ENCODE measurements at regions not wholly inside any gene's neighbourhood (a gene's known extent, or its start where the extent isn't known, plus 50 kb on each side); places are given as distances from the start of the nearest gene placed in this dataset.

- Histone ChIP-seq H3K27ac (no peak overlapping the region), H3K4me3 (no peak overlapping the region)
Observed at GRCh38 chr18:22539051-22539765, 121.5 kb upstream of the CTAGE1 start.

- no peak overlapping the region for H3K4me3 ChIP-seq
- no peak overlapping the region for H3K27ac ChIP-seq
Observed at GRCh38 chr18:22541232-22541631, 123.5 kb upstream of the CTAGE1 start.

GRCh38 chr18:22542406-22542835 is 124.7 kb upstream of the CTAGE1 start:
- Histone ChIP-seq H3K27ac (no peak overlapping the region), H3K4me3 (no peak overlapping the region)

- no peak overlapping the region for H3K4me3 ChIP-seq
- no peak overlapping the region for H3K27ac ChIP-seq
Observed at GRCh38 chr18:22543769-22544168, 126.1 kb upstream of the CTAGE1 start.

- Histone ChIP-seq H3K4me3 (no peak overlapping the region), H3K27ac (no peak overlapping the region)
Observed at GRCh38 chr18:22544626-22545025, 126.9 kb upstream of the CTAGE1 start.

GRCh38 chr18:22545066-22545760 is 127.5 kb upstream of the CTAGE1 start:
- Histone ChIP-seq H3K4me3 (no peak overlapping the region), H3K27ac (no peak overlapping the region)

- Histone ChIP-seq H3K4me3 (no peak overlapping the region), H3K27ac (no peak overlapping the region)
Observed at GRCh38 chr18:22546905-22547570, 129.3 kb upstream of the CTAGE1 start.

GRCh38 chr18:22547807-22548561 is 130.3 kb upstream of the CTAGE1 start:
- no peak overlapping the region for H3K27ac ChIP-seq
- H3K4me3 ChIP-seq = no peak overlapping the region

- no peak overlapping the region for H3K4me3 ChIP-seq
- H3K27ac ChIP-seq = no peak overlapping the region
Observed at GRCh38 chr18:22549260-22549937, 131.7 kb upstream of the CTAGE1 start.

- Histone ChIP-seq H3K27ac (no peak overlapping the region), H3K4me3 (no peak overlapping the region)
Observed at GRCh38 chr18:22550366-22550765, 132.7 kb upstream of the CTAGE1 start.

- no peak overlapping the region for H3K27ac ChIP-seq
- H3K4me3 ChIP-seq = no peak overlapping the region
Observed at GRCh38 chr18:22550861-22551260, 133.1 kb upstream of the CTAGE1 start.

GRCh38 chr18:22551536-22552151 is 133.9 kb upstream of the CTAGE1 start:
- H3K27ac ChIP-seq = no peak overlapping the region
- H3K4me3 ChIP-seq = no peak overlapping the region

GRCh38 chr18:22552254-22552653 is 134.5 kb upstream of the CTAGE1 start:
- Histone ChIP-seq H3K4me3 (no peak overlapping the region), H3K27ac (no peak overlapping the region)

- H3K27ac ChIP-seq = no peak overlapping the region
- H3K4me3 ChIP-seq = no peak overlapping the region
Observed at GRCh38 chr18:22552899-22553460, 135.3 kb upstream of the CTAGE1 start.

- Histone ChIP-seq H3K4me3 (no peak overlapping the region), H3K27ac (no peak overlapping the region)
Observed at GRCh38 chr18:22556222-22557167, 138.8 kb upstream of the CTAGE1 start.

GRCh38 chr18:22557168-22557941 is 139.6 kb upstream of the CTAGE1 start:
- H3K27ac ChIP-seq = no peak overlapping the region

GRCh38 chr18:22558945-22559385 is 141.2 kb upstream of the CTAGE1 start:
- peak overlapping the region in 6 of 21 experiments; percentile 25 to 72 (median 54) for H3K27ac ChIP-seq

More at GRCh38 chr18:22557168-22557941, 139.6 kb upstream of the CTAGE1 start:
- H3K4me3 ChIP-seq = no peak overlapping the region

More at GRCh38 chr18:22558945-22559385, 141.2 kb upstream of the CTAGE1 start:
- peak overlapping the region; percentile 24 to 51 (median 29) for H3K4me3 ChIP-seq

All from skin epidermis (tissue), 12 donors.